PFSK-1 (cell line): ENCODE measurements at regions not wholly inside any gene's neighbourhood (a gene's known extent, or its start where the extent isn't known, plus 50 kb on each side); places are given as distances from the start of the nearest gene placed in this dataset.

Experiments used
- FOXP2 ChIP-seq: optimal IDR thresholded peaks from 2 replicates; pipeline ENCODE3; 2011; ENCODE audit warnings: borderline replicate concordance, control low read depth, inconsistent platforms; ENCODE audit not compliant: insufficient read depth; ENCODE audit errors: extremely low read length, extremely low read depth
- POLR2AphosphoS5 ChIP-seq: IDR thresholded peaks from 2 replicates; pipeline ENCODE4 v1.6.1; 2012; ENCODE audit warnings: low read depth, mild to moderate bottlenecking, control low read depth, low read length, moderate library complexity
- REST ChIP-seq, 2 experiments: IDR thresholded peaks; 2 replicates each; pipeline versions ENCODE4 v1.6.1 to v1.8.0; 2011 to 2012; ENCODE audit warnings: low read depth in 2 of 2, low read length in 2 of 2, control low read depth in 1 of 2, inconsistent platforms in 1 of 2, mild to moderate bottlenecking in 1 of 2, moderate library complexity in 1 of 2; ENCODE audit not compliant: insufficient read depth in 1 of 2
- SIN3A ChIP-seq: IDR thresholded peaks from 2 replicates; pipeline ENCODE4 v1.6.1; 2012; ENCODE audit warnings: mild to moderate bottlenecking, low read length, moderate library complexity, borderline replicate concordance; ENCODE audit not compliant: insufficient read depth
- TAF1 ChIP-seq: IDR thresholded peaks from 2 replicates; pipeline ENCODE4 v1.6.1; 2012; ENCODE audit warnings: low read length, control low read depth, borderline replicate concordance; ENCODE audit not compliant: insufficient read depth

- TF ChIP-seq TAF1, result no peak
- TF ChIP-seq SIN3A, result no peak
- TF ChIP-seq POLR2AphosphoS5, result no peak
- TF ChIP-seq REST (IDR thresholded peaks at IDR 0.05; ENCODE audit: insufficient read depth in 1 of 2, low read depth in 2 of 2, low read length in 2 of 2), result no peak
Observed at GRCh38 chr9:30800421-30800820, 1584.0 kb upstream of the ACO1 start.

- TF ChIP-seq TAF1, result no peak
- TF ChIP-seq SIN3A, result no peak
- no peak for TF ChIP-seq FOXP2
- TF ChIP-seq POLR2AphosphoS5, result no peak
Observed at GRCh38 chr9:30812821-30813220, 1571.6 kb upstream of the ACO1 start.

- no peak for TF ChIP-seq FOXP2
- TF ChIP-seq TAF1, result no peak
- TF ChIP-seq POLR2AphosphoS5, result no peak
- no peak for TF ChIP-seq REST (IDR thresholded peaks at IDR 0.05; ENCODE audit: insufficient read depth in 1 of 2, low read depth in 2 of 2, low read length in 2 of 2)
- no peak for TF ChIP-seq SIN3A
Observed at GRCh38 chr9:30815585-30815984, 1568.9 kb upstream of the ACO1 start.

- no peak for TF ChIP-seq REST (IDR thresholded peaks at IDR 0.05; ENCODE audit: insufficient read depth in 1 of 2, low read depth in 2 of 2, low read length in 2 of 2)
- TF ChIP-seq POLR2AphosphoS5, result no peak
- no peak for TF ChIP-seq TAF1
- TF ChIP-seq FOXP2, result no peak
- no peak for TF ChIP-seq SIN3A
Observed at GRCh38 chr9:30845136-30845535, 1539.3 kb upstream of the ACO1 start.

GRCh38 chr9:30846651-30847050 is 1537.8 kb upstream of the ACO1 start:
- no peak for TF ChIP-seq FOXP2

GRCh38 chr9:30851600-30851999 is 1532.8 kb upstream of the ACO1 start:
- TF ChIP-seq FOXP2 (no peak), REST (IDR thresholded peaks at IDR 0.05; ENCODE audit: insufficient read depth in 1 of 2, low read depth in 2 of 2, low read length in 2 of 2) (no peak), TAF1 (no peak), POLR2AphosphoS5 (no peak), SIN3A (no peak)
